Erythroblast (primary cell): ENCODE measurements at regions not wholly inside any gene's neighbourhood (a gene's known extent, or its start where the extent isn't known, plus 50 kb on each side); places are given as distances from the start of the nearest gene placed in this dataset.

Source experiments
- GATA1 ChIP-seq: IDR thresholded peaks from 2 replicates; pipeline ENCODE4 v1.6.1; 2011; ENCODE audit warnings: low read depth, mild to moderate bottlenecking, control low read depth, low read length, moderate library complexity
- POLR2A ChIP-seq: IDR thresholded peaks from 2 replicates; pipeline ENCODE4 v1.6.1; 2011; ENCODE audit warnings: mild to moderate bottlenecking, low read length

DNA sequence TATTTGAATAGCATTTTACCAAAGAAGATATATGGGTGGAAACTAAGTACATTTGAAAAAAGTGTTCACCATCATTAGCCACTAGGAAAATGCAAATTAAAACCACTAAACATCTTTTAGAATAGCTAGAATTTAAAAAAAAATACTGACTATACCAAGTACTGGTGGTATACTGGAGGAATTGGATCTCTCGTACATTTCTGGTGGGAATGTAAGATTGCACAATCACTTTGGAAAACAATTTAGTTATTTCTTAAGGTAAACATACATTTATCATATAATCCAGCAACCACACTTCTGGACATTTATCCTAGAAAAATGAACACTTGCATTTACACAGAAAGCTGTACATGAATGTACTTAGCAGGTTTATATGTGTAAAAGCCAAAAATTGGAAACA lies 303.5 kb downstream of the MID1IP1 start:
- TF ChIP-seq POLR2A, result no peak
- TF ChIP-seq GATA1, result no peak
